IPS DF 6.9 (cell line): ENCODE measurements at regions not wholly inside any gene's neighbourhood (a gene's known extent, or its start where the extent isn't known, plus 50 kb on each side); places are given as distances from the start of the nearest gene placed in this dataset.
"Not testable (repeated sequence)": the region's sequence is repeated elsewhere in the genome, so short reads cannot be mapped to it uniquely, and the experiment has no call there.

Experiments used
- DNase-seq: peaks from one replicate; pipeline ENCODE4 v3.0.0-alpha.2; 2013; ENCODE audit warnings: low read depth, low spot score
- H3K27ac ChIP-seq: one replicate; pipeline ENCODE4 v1.5.1; 2013; ENCODE audit warnings: low read length, control low read depth
- H3K27me3 ChIP-seq: 2 replicates; pipeline ENCODE4 v1.6.1; 2013; ENCODE audit warnings: mild to moderate bottlenecking, low read length; ENCODE audit not compliant: control insufficient read depth, insufficient read depth
- H3K36me3 ChIP-seq: 2 replicates; pipeline ENCODE4 v1.6.1; 2013; ENCODE audit warnings: low read length; ENCODE audit not compliant: control insufficient read depth, insufficient read depth
- H3K4me1 ChIP-seq: 2 replicates; pipeline ENCODE4 v1.6.1; 2013; ENCODE audit warnings: low read length; ENCODE audit not compliant: control insufficient read depth, insufficient read depth
- H3K4me3 ChIP-seq: 2 replicates; pipeline ENCODE4 v1.5.1; 2013; ENCODE audit warnings: mild to moderate bottlenecking, low read length
- H3K9me3 ChIP-seq: 2 replicates; pipeline ENCODE4 v1.6.1; 2013; ENCODE audit warnings: low read length, inconsistent platforms; ENCODE audit not compliant: control insufficient read depth, insufficient read depth
- WGBS: extraction: QIAGEN DNeasy Blood & Tissue Kit; methylation state at CpG from one replicate; pipeline ENCODE4 v1.1.7; 2013; ENCODE audit warnings: mixed read lengths, missing lambda C conversion rate; ENCODE audit not compliant: insufficient read length, insufficient coverage; 5-methylcytosine and 5-hydroxymethylcytosine counted together

GRCh38 chr2:40676134-40676790, 224.4 kb upstream of the SLC8A1 start:
- not testable (repeated sequence) for H3K36me3 ChIP-seq, H3K27me3 ChIP-seq, H3K4me3 ChIP-seq, H3K9me3 ChIP-seq, DNase-seq, H3K27ac ChIP-seq, H3K4me1 ChIP-seq
- no CpG with 5 or more reads among the region's 4 CpGs for whole genome bisulfite sequencing

DNA sequence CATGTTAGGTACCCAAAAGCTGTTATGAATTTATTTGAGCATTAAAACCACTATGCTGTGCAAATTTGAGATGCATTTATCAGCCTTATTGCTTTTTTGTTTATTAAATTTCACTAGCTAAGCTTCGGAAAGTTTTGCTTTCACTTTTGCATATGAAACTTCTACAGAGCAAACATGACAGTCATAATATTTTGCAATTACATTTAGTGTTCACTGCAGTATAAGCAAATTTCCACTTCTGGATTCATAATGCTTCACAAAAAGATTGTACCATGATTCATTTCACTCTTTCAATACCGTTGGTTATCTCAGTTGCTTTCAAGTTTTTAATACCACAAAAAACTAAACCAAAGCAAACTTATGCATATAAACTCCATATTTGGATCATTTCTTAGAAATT, 228.7 kb upstream of the SLC8A1 start:
- Histone ChIP-seq H3K36me3 (no peaks in the 10 kb centered on the region), H3K4me1 (no peaks in the 10 kb centered on the region), H3K4me3 (no peak overlapping the region), H3K9me3 (no peaks in the 10 kb centered on the region; the same call in 1 of the 2 replicates), H3K27me3 (no peaks in the 10 kb centered on the region), H3K27ac (no peak overlapping the region)
- WGBS, result no CpG with 5 or more reads among the region's 2 CpGs
- DNase-seq, result no peak

DNA sequence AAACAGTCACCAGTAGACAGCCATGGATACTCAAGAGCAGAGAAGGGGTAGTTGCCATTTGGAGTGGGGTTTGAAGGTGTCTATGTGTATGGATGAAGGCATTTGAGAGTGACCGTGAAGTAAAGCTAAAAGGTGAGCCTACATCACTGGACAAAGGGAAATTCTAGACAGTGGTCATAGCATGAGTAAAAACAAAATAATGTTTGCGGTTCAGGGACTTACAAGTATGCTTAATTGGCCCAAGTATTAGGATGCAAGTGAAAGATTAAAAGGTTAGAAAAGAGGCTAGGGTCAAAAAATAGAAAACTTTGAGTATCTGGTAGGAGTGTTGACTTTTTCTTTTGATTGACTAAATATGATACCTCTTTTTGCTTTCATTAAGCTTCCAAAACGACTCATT, 238.1 kb upstream of the SLC8A1 start:
- WGBS, result no CpG with 5 or more reads among the region's 3 CpGs
- no peak for DNase-seq
- H3K27me3 ChIP-seq, result no peaks in the 10 kb centered on the region

GRCh38 chr2:40690525-40690924, 238.6 kb upstream of the SLC8A1 start:
- Histone ChIP-seq H3K27ac (no peak overlapping the region), H3K4me3 (no peak overlapping the region), H3K9me3 (no peaks in the 10 kb centered on the region), H3K4me1 (no peaks in the 10 kb centered on the region), H3K36me3 (no peaks in the 10 kb centered on the region), H3K27me3 (no peaks in the 10 kb centered on the region)
- no peak for DNase-seq
- no CpG with 5 or more reads among the region's 3 CpGs for WGBS

More for the DNA sequence above, 238.1 kb upstream of the SLC8A1 start:
- no peak overlapping the region for H3K4me3 ChIP-seq
- H3K9me3 ChIP-seq, result no peaks in the 10 kb centered on the region
- no peaks in the 10 kb centered on the region for H3K4me1 ChIP-seq
- H3K27ac ChIP-seq, result no peak overlapping the region
- H3K36me3 ChIP-seq, result no peaks in the 10 kb centered on the region

GRCh38 chr2:40700231-40700954, 248.5 kb upstream of the SLC8A1 start:
- H3K27me3 ChIP-seq, result no peaks in the 10 kb centered on the region
- H3K9me3 ChIP-seq, result no peaks in the 10 kb centered on the region
- WGBS, result no CpG with 5 or more reads among the region's 5 CpGs
- H3K27ac ChIP-seq, result no peak overlapping the region
- no peaks in the 10 kb centered on the region for H3K4me1 ChIP-seq
- no peaks in the 10 kb centered on the region for H3K36me3 ChIP-seq
- no peak overlapping the region for H3K4me3 ChIP-seq
- no peak for DNase-seq

DNA sequence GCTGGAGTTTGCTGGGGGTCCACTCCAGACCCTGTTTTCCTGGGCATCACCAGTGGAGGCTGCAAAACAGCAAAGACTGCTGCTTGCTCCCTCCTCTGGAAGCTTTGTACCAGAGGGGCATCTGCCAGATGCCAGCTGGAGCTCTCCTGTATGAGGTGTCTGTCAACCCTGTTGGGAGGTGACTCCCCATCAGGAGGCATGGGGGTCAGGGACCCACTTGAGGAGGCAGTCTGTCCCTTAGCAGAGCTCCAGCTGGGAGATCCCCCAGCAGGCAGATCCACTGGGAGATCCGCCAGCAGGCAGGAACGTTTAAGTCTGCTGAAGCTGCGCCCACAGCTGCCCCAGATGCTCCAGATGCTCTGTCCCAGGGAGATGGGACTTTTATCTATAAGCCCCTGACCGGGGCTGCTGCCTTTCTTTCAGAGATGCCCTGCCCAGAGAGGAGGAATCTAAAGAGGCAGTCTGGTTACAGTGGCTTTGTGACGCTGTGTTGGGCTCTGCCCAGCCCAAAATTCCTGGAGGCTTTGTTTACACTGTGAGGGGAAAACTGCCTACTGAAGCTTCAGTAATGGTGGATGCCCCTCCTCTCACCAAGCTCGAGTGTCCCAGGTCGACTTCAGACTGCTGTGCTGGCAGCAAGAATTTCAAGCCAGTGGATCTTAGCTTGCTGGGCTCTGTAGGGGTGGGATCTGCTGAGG, 260.5 kb upstream of the SLC8A1 start:
- not testable (repeated sequence) for H3K27ac ChIP-seq, H3K36me3 ChIP-seq, H3K9me3 ChIP-seq, DNase-seq, H3K4me3 ChIP-seq, H3K27me3 ChIP-seq, H3K4me1 ChIP-seq
- WGBS, result no CpG with 5 or more reads among the region's 7 CpGs

- H3K4me1 ChIP-seq, result no peaks in the 10 kb centered on the region
- WGBS, result no CpG with 5 or more reads among the region's 2 CpGs
- no peaks in the 10 kb centered on the region for H3K27me3 ChIP-seq
- DNase-seq, result no peak
- no peak overlapping the region for H3K27ac ChIP-seq
- no peak overlapping the region for H3K4me3 ChIP-seq
- no peaks in the 10 kb centered on the region for H3K9me3 ChIP-seq
- no peaks in the 10 kb centered on the region for H3K36me3 ChIP-seq
Measured at GRCh38 chr2:40716879-40717278, 265.0 kb upstream of the SLC8A1 start.

GRCh38 chr2:40719414-40719813, 267.5 kb upstream of the SLC8A1 start:
- H3K4me3 ChIP-seq, result no peak overlapping the region
- DNase-seq, result no peak
- H3K4me1 ChIP-seq, result no peaks in the 10 kb centered on the region
- WGBS, result no CpG with 5 or more reads among the region's 2 CpGs
- H3K36me3 ChIP-seq, result no peaks in the 10 kb centered on the region
- H3K9me3 ChIP-seq, result no peaks in the 10 kb centered on the region
- H3K27ac ChIP-seq, result no peak overlapping the region
- H3K27me3 ChIP-seq, result no peaks in the 10 kb centered on the region

DNA sequence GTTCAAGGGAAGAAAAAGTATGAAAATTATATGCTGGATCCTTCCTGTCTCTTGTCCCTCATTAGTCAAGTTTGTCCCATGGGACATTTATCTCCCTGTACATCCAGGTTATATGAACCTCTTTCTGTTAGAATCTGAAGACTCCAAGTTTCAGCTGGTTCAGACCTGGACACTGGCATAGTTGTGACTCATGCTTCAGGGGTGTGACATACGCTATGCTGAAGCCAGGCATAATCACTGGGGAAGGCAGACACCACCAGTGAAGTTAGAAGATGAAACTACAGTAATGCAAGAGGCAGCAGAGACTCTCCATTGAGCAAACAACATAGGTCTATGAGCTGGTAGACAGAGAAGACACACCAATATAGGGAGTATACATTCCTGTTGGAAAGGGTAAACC, 269.7 kb upstream of the SLC8A1 start:
- Histone ChIP-seq H3K27me3 (no peaks in the 10 kb centered on the region), H3K4me3 (no peak overlapping the region), H3K27ac (no peak overlapping the region), H3K9me3 (no peaks in the 10 kb centered on the region), H3K4me1 (no peaks in the 10 kb centered on the region), H3K36me3 (no peaks in the 10 kb centered on the region)
- no peak for DNase-seq
- WGBS, result no CpG with 5 or more reads among the region's 1 CpG

DNA sequence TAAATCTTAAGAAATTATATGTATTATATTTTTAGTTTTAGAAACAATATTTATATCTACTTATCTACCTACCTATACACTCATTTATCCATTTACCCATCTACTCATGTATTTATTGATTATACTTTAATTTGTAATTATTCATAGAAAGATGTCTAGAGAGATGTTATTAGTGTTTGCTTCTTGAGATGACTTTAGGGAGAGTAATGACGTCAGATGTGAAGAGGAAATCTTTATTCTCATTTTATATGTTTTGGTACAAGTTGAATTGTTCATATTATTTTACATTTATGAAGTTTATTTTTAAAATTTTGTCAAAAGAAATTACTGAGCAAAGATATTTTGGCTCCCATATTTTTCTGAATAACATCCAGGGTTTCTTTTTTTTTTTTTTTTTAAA, 271.3 kb upstream of the SLC8A1 start:
- Histone ChIP-seq H3K36me3 (no peaks in the 10 kb centered on the region), H3K9me3 (no peaks in the 10 kb centered on the region), H3K27ac (no peak overlapping the region), H3K27me3 (no peaks in the 10 kb centered on the region), H3K4me3 (no peak overlapping the region), H3K4me1 (no peaks in the 10 kb centered on the region)
- DNase-seq, result no peak
- no CpG with 5 or more reads among the region's 1 CpG for WGBS
